PC-3 (cell line): ENCODE measurements at regions not wholly inside any gene's neighbourhood (a gene's known extent, or its start where the extent isn't known, plus 50 kb on each side); places are given as distances from the start of the nearest gene placed in this dataset.

Experiments
- ATAC-seq: fragments of 200-7000 bp; cut with Tn5 transposase; 2 replicates; pipeline ENCODE4 v1.9.1; 2020; ENCODE audit warnings: mild to moderate bottlenecking, moderate library complexity
- BruUV-seq: library from RNA; stranded (reverse); fragments of 400-500 nt; replicated peaks from 2 replicates; lab custom pipeline; 2021; lab: Mats Ljungman, UMichigan
- CTCF ChIA-PET: fragments of 300-600 bp; sonication (Branson Sonifier 250); formaldehyde crosslinking; loops from one replicate; lab custom pipeline; 2022; ENCODE audit warnings: antibody characterized with exemption; lab: Charles Lee
- POLR2A ChIA-PET: fragments of 300-600 bp; sonication (Branson Sonifier 250); formaldehyde crosslinking; loops from one replicate; lab custom pipeline; 2022; ENCODE audit warnings: antibody characterized with exemption; ENCODE audit not compliant: unreplicated experiment; lab: Charles Lee
- DNase-seq: peaks from one replicate; pipeline ENCODE4 v3.0.0-alpha.2; 2015
- H2AFZ ChIP-seq: fragments of 300-600 bp; sonication (generic); 2 replicates; pipeline ENCODE4 v1.6.0; 2016; ENCODE audit warnings: antibody characterized with exemption, low read length
- H3F3A ChIP-seq: fragments of 300-600 bp; sonication (generic); one replicate; pipeline ENCODE4 v1.6.0; 2017; ENCODE audit warnings: antibody characterized with exemption, low read length, control low read depth, mild to moderate bottlenecking; ENCODE audit not compliant: unreplicated experiment
- H3K27ac ChIP-seq: fragments of 300-600 bp; sonication (generic); 2 replicates; pipeline ENCODE4 v1.5.1; 2016; ENCODE audit warnings: mild to moderate bottlenecking, low read length
- H3K27me3 ChIP-seq: fragments of 300-600 bp; sonication (generic); 2 replicates; pipeline ENCODE4 v1.6.1; 2016; ENCODE audit warnings: low read length, mixed read lengths
- H3K36me3 ChIP-seq: fragments of 300-600 bp; sonication (generic); 2 replicates; pipeline ENCODE4 v1.6.1; 2016; ENCODE audit warnings: low read depth, mixed run types, low read length, mixed read lengths
- H3K4me1 ChIP-seq: fragments of 300-600 bp; sonication (generic); 2 replicates; pipeline ENCODE4 v1.5.1; 2016; ENCODE audit warnings: low read length; ENCODE audit not compliant: insufficient read depth
- H3K4me2 ChIP-seq: fragments of 300-600 bp; sonication (generic); 2 replicates; pipeline ENCODE4 v1.6.0; 2016; ENCODE audit warnings: low read length
- H3K4me3 ChIP-seq: fragments of 300-600 bp; sonication (generic); 2 replicates; pipeline ENCODE4 v1.5.1; 2016; ENCODE audit warnings: mild to moderate bottlenecking, low read length, mixed read lengths
- H3K79me2 ChIP-seq: fragments of 300-600 bp; sonication (generic); 2 replicates; pipeline ENCODE4 v1.6.1; 2017; ENCODE audit warnings: low read length, mixed read lengths
- H3K9ac ChIP-seq: fragments of 300-600 bp; sonication (generic); 2 replicates; pipeline ENCODE4 v1.6.0; 2016; ENCODE audit warnings: mild to moderate bottlenecking, low read length
- H3K9me2 ChIP-seq: fragments of 300-600 bp; sonication (generic); replicated peaks from 2 replicates; pipeline ENCODE4 v1.6.1; 2016; ENCODE audit warnings: mixed run types, low read length, mixed read lengths
- H3K9me3 ChIP-seq: fragments of 300-600 bp; sonication (generic); 2 replicates; pipeline ENCODE4 v1.6.1; 2016; ENCODE audit warnings: low read length, mixed read lengths
- H4K20me1 ChIP-seq: fragments of 300-600 bp; sonication (generic); 2 replicates; pipeline ENCODE4 v1.6.1; 2016; ENCODE audit warnings: low read length, mixed read lengths
- EZH2 ChIP-seq: fragments of 300-600 bp; sonication (generic); IDR thresholded peaks from one replicate; pipeline ENCODE4 v1.6.1; 2017; ENCODE audit warnings: antibody characterized with exemption, mild to moderate bottlenecking, low read length; ENCODE audit not compliant: unreplicated experiment
- EZH2phosphoT487 ChIP-seq: fragments of 300-600 bp; sonication (generic); IDR thresholded peaks from 2 replicates; pipeline ENCODE4 v1.6.1; 2018; ENCODE audit warnings: mild to moderate bottlenecking, antibody characterized with exemption, low read length, borderline replicate concordance
- intact Hi-C: fragments of 100-400 bp; cut with micrococcal nuclease; formaldehyde crosslinking; loops from 2 replicates; pipeline ENCODE4 v1.9.0; 2023
- TF ChIP-seq, protein P1 (sequence below): fragments of 300-600 bp; sonication (generic); conservative IDR thresholded peaks from 2 replicates; pipeline ENCODE4 v1.5.1; 2017; ENCODE audit warnings: antibody characterized with exemption, low read depth, mild to moderate bottlenecking, low read length

DNA sequence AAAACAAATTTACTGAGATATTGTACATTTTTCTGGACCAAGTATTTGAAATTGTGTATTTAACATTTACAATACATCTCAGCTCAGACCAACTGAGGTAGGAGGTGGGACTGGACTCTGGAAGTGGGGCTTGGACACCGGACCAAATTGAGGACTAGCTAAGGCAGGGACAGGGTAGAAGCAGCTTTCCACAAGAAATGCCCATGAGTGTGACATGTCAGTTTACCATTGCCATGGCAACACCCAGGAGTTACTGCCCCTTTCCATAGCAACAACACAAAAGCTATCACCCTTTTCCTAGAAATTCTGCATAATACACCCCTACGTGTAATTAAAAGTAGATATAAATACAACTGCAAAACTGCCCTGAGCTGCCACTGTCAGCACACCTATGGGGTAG lies 191.5 kb upstream of the ASIC2 start:
- TF ChIP-seq EZH2 (no peak), EZH2phosphoT487 (no peak)
- TF ChIP-seq, protein P1, sequence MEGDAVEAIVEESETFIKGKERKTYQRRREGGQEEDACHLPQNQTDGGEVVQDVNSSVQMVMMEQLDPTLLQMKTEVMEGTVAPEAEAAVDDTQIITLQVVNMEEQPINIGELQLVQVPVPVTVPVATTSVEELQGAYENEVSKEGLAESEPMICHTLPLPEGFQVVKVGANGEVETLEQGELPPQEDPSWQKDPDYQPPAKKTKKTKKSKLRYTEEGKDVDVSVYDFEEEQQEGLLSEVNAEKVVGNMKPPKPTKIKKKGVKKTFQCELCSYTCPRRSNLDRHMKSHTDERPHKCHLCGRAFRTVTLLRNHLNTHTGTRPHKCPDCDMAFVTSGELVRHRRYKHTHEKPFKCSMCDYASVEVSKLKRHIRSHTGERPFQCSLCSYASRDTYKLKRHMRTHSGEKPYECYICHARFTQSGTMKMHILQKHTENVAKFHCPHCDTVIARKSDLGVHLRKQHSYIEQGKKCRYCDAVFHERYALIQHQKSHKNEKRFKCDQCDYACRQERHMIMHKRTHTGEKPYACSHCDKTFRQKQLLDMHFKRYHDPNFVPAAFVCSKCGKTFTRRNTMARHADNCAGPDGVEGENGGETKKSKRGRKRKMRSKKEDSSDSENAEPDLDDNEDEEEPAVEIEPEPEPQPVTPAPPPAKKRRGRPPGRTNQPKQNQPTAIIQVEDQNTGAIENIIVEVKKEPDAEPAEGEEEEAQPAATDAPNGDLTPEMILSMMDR = no peak
- intact Hi-C loops = no loop called here
- Histone ChIP-seq H3F3A (no peaks in the 10 kb centered on the region), H3K36me3 (no peaks in the 10 kb centered on the region), H3K9me2 (no peaks in the 10 kb centered on the region), H3K9me3 (no peaks in the 10 kb centered on the region), H4K20me1 (no peaks in the 10 kb centered on the region), H2AFZ (no peak overlapping the region), H3K9ac (no peak overlapping the region), H3K4me1 (no peaks in the 10 kb centered on the region), H3K79me2 (no peaks in the 10 kb centered on the region), H3K4me2 (no peak overlapping the region), H3K27me3 (no peaks in the 10 kb centered on the region), H3K27ac (no peak overlapping the region), H3K4me3 (no peak overlapping the region)
- ATAC-seq = no peak
- BruUV-seq = no TSS peak
- ChIA-PET CTCF (no interaction called here), POLR2A (no interaction called here)
- DNase-seq = no peak

DNA sequence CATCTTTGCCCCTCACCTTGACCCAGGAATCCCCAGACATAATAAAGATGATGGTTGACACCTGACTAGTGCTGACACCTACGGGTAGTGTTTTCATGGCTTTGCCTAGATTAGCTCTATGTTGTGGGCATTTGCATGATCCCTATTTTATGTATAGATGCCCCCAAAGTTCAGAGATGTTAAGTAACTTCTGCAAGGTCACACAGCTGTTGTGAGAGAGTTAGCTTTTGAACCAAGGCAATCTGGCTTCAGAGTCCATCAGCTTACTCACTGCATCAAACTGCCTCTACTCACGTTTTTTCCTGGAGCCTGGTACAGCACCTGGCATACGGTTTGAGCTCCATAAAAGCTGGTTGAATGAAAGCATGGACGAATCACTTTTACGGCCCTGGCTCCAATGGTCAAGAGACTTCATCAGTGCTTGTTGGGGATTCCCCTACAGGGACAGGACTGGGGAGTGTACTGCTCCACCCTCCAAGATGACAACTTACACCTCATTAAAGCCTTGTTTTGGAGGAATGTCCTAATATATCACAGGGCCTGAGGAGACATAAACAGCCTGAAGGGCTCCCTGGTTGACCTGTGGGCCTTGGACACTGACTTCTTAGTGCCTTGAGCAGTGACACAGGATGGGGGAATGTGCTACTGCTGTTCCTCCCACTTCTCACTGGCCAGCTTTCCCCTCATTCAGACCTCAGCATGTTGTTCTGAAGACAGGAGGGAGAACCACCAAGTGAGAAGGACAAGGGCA lies 193.2 kb upstream of the ASIC2 start:
- ChIA-PET POLR2A (no interaction called here), CTCF (no interaction called here)
- Histone ChIP-seq H3K9me2 (no peaks in the 10 kb centered on the region), H3K9ac (no peak overlapping the region), H3K79me2 (no peaks in the 10 kb centered on the region), H3K27me3 (peaks cover 6% of the 10 kb centered on the region), H3F3A (no peaks in the 10 kb centered on the region), H3K36me3 (no peaks in the 10 kb centered on the region), H4K20me1 (no peaks in the 10 kb centered on the region), H3K9me3 (no peaks in the 10 kb centered on the region), H3K4me3 (no peak overlapping the region), H2AFZ (no peak overlapping the region), H3K27ac (no peak overlapping the region), H3K4me2 (no peak overlapping the region), H3K4me1 (no peaks in the 10 kb centered on the region)
- no TSS peak for BruUV-seq
- DNase-seq = no peak
- intact Hi-C loops = no loop called here
- no peak for TF ChIP-seq EZH2
- TF ChIP-seq, protein P1 = no peak
- TF ChIP-seq EZH2phosphoT487 = no peak
- ATAC-seq = no peak

DNA sequence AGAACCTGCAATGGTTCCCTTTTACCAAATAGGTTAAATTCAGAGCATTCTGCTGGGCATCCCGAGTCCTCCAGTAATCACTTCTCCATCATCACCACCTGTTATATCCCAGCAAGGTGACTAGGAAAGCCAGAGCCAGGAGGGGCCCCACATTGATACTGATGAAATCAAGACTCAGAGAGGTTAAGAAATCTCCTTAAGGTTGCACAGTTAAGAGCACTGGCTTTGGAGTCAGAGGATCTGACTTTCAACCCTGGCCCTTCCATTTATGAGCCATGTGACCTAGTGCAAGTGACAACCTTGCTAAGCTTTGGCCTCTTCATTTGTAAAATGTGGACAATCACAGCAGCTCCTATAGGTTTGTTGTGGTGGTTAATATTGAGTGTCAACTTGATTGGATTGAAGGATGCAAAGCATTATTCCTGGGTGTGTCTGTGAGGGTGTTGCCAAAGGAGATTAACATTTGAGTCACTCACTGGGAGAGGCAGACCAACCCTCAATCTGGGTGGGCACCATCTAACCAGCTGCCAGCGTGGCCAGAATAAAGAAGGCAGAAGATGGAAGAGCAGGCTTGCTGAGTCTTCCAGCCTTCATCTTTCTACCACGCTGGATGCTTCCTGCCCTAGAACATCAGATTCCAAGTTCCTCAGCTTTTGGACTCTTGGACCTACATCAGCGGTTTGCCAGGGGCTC lies 194.2 kb upstream of the ASIC2 start:
- H3K9ac ChIP-seq = no peak overlapping the region
- no peaks in the 10 kb centered on the region for H3K4me1 ChIP-seq
- H3K36me3 ChIP-seq = no peaks in the 10 kb centered on the region
- no peak overlapping the region for H3K4me3 ChIP-seq
- H4K20me1 ChIP-seq = no peaks in the 10 kb centered on the region
- H3K27ac ChIP-seq = no peak overlapping the region
- POLR2A ChIA-PET = no interaction called here
- CTCF ChIA-PET = no interaction called here
- no peak for ATAC-seq
- H3K4me2 ChIP-seq = no peak overlapping the region
- no peaks in the 10 kb centered on the region for H3K79me2 ChIP-seq
- no TSS peak for BruUV-seq
- TF ChIP-seq EZH2phosphoT487 = no peak
- TF ChIP-seq, protein P1 = no peak
- no peak for TF ChIP-seq EZH2
- H2AFZ ChIP-seq = no peak overlapping the region
- peaks cover 13% of the 10 kb centered on the region for H3K27me3 ChIP-seq
- H3F3A ChIP-seq = no peaks in the 10 kb centered on the region
- intact Hi-C loops = no loop called here
- H3K9me3 ChIP-seq = no peaks in the 10 kb centered on the region
- no peak for DNase-seq
- no peaks in the 10 kb centered on the region for H3K9me2 ChIP-seq
